Epithelial cell of esophagus (primary cell): ENCODE measurements at regions not wholly inside any gene's neighbourhood (a gene's known extent, or its start where the extent isn't known, plus 50 kb on each side); places are given as distances from the start of the nearest gene placed in this dataset.

Source experiments
- DNase-seq: peaks from one replicate; pipeline ENCODE4 v3.0.0; 2010; ENCODE audit warnings: low read depth
- H3K4me3 ChIP-seq: 2 replicates; pipeline ENCODE4 v1.5.1; 2011; ENCODE audit warnings: mild to moderate bottlenecking, low read length, control low read depth
- CTCF ChIP-seq: IDR thresholded peaks from 2 replicates; pipeline ENCODE4 v1.5.1; 2011; ENCODE audit warnings: low read depth, mild to moderate bottlenecking, low read length, control low read depth, inconsistent platforms; ENCODE audit not compliant: insufficient read depth; ENCODE audit errors: missing control alignments

- H3K4me3 ChIP-seq = no peak overlapping the region
- no peak for TF ChIP-seq CTCF
- no peak for DNase-seq
Measured at GRCh38 chr21:15986277-15986676, 256.5 kb downstream of the USP25 start.

GRCh38 chr21:15992171-15992570, 262.4 kb downstream of the USP25 start:
- no peak overlapping the region for H3K4me3 ChIP-seq
- TF ChIP-seq CTCF = no peak
- DNase-seq = peak; percentile 6

- DNase-seq = no peak
- H3K4me3 ChIP-seq = no peak overlapping the region
- TF ChIP-seq CTCF = no peak
Measured at GRCh38 chr21:15993951-15994350, 264.2 kb downstream of the USP25 start.

- no peak for DNase-seq
- no peak for TF ChIP-seq CTCF
- no peak overlapping the region for H3K4me3 ChIP-seq
Measured at GRCh38 chr21:15999741-16000140, 270.0 kb downstream of the USP25 start.

- TF ChIP-seq CTCF = peak; percentile 31
- DNase-seq = peak; percentile 10
- no peak overlapping the region for H3K4me3 ChIP-seq
Measured at GRCh38 chr21:16002874-16003466, 273.2 kb downstream of the USP25 start.

- DNase-seq = no peak
- no peak overlapping the region for H3K4me3 ChIP-seq
- TF ChIP-seq CTCF = no peak
Measured at GRCh38 chr21:16004086-16004485, 274.3 kb downstream of the USP25 start.

GRCh38 chr21:16004523-16004922, 274.7 kb downstream of the USP25 start:
- no peak for DNase-seq
- no peak for TF ChIP-seq CTCF
- H3K4me3 ChIP-seq = no peak overlapping the region
